Renal cortical epithelial cell (primary cell): ENCODE measurements at regions not wholly inside any gene's neighbourhood (a gene's known extent, or its start where the extent isn't known, plus 50 kb on each side); places are given as distances from the start of the nearest gene placed in this dataset.

Experiments
- DNase-seq: peaks from one replicate; pipeline ENCODE4 v3.0.0-alpha.2; 2011; ENCODE audit warnings: low read depth

DNA sequence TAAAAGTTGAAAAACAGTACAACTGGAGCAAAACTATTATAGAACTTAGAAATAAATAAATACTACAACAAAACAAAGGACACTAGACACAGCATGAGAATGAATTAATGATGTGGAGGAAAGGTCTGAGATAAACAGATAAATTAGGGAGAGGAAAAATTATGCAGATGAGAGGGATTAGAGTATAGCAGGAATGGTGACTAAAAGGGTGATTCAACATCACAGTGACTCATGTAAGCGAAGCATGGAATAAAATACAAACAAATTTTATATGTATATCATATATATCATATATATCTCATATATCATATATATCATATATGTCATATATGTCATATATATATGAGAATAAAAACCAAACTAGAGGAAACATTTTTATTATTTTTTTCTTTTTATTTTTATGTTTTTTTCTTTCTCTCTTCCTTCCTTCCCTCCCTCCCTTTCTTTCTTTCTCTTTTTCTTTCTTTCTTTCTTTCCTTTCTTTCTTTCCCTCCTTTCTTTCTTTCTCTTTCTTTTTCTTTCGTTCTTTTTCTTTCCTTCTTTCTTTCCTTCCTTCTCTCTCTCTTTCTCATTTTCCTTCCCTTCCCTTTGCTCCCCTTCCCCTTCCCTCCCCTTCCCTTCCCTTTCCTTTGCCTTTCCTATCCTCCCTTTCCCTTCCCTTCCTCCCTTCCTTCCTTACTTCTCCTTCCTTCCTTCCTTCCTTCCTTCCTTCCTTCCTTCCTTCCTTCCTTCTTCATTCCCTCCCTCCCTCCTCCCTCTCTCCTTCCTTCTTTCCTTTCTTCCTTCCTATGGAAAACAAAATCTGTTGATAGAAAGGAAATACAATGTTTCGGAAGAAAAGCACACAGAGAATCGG lies 1014.6 kb downstream of the GRIK2 start:
- no peak for DNase-seq

DNA sequence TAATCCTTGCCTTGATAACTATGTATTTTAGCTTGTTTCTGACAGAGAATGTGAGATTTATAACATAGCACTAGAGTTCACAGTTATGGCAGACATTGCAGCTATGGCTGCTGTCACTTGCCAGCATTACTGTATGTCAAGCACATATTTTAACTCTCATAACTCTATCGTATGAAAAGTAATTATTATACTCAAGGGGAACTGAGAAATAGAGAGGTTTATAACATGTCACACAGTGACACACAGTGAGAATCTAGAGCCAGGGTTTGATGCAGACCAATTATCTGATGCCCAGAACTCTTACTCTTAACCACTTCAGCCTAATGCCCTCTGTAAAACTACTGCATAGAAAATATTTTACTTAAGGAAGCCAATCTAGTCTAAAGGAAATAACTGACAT lies 1012.4 kb downstream of the GRIK2 start:
- no peak for DNase-seq

DNA sequence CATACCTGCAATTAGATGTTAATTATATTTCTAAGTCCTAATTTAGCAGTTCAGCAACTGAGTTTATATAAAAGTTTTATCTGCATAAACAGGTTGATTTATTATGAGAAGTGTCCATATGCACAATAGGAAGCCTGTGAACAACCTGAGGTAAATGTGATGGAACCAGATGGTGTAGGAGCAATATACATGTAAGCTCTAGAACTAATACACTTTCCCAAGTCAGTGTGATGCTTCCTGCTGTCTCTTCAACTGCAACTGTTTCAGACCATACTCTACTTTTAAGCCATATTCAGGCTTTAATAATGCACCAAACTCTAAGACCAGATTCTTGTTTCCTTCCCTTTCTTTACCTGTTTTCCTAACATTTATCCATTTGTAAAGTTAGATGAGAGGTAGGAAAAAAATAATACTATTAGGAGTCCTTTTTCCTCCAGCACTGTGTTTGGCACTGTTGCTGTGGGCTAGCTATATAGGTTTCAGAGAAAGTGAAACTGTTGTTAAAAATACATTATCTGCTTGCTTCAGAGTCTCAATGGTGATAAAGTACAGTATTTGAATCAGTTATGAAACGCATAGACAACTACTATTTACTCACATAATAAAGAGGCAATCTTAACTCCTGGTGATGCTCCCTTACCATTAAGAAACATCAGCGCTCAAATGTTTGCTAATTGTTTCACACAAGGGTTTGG lies 1009.3 kb downstream of the GRIK2 start:
- no peak for DNase-seq

DNA sequence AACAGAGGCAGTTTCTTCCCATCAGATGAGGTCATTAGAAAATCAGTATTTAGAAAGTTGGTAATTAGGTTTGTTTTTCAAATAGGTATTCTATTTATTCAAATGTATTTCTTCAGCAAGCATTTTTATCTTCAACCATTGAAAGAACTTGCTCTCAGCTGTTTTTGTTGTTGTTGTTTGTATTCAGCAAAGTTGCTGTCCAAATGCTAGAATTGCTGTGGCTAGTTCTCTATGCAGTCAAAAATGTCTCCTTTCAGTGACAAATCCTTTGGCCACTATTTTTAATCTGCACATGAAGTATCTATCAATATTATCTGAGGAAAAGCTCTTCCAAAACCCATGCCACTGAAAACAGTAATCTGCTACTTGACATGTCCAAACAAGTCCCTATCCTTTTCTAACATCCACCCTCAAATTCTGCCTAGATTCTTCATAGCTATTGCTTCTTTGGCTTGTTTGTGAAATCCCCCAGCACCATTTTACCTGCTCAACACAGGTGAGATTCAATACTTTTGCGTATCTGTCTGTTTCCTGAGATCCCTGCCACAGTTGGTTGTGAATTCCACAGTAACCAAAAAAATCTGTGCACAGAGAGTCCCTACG lies 1005.4 kb downstream of the GRIK2 start:
- DNase-seq: no peak

DNA sequence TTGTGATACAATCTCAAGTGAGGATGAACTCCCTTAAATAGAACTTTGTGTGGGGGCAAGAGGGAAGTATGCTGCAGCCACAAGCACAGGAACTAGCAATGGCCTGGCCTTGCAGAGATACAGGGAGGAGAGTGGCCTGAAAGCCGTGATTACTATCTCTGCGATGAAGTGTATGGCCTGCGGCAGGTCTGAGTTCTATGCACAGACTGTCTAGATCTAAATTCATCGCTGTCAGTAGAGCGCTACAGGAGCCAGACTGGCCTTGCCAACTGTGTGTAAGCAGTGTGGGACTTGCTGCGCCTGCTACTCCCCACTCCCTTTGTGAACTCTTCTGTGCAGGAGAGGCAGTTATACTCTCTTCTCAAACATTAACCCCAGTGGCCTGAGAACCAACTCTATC lies 997.0 kb downstream of the GRIK2 start:
- no peak for DNase-seq

DNA sequence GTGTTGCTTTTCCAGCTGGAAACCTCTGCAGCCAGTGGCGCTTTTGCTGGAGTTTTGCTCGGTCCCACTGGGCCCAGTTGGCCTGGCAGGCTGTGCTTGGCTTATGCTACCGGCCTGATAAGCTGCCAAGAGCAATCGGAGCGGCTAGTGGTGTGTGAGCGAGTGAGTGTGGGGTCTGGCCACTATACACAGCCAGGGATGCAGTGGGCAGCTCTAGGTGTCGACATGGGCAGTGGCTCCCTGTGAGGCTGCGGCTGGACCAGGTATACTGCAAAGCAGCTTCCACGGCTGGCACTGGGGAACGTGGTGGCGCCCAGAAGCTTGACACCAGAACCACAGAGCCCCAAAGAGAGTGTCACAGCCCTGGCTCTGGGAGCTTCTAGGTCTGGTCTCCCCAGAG lies 996.5 kb downstream of the GRIK2 start:
- DNase-seq: no peak

DNA sequence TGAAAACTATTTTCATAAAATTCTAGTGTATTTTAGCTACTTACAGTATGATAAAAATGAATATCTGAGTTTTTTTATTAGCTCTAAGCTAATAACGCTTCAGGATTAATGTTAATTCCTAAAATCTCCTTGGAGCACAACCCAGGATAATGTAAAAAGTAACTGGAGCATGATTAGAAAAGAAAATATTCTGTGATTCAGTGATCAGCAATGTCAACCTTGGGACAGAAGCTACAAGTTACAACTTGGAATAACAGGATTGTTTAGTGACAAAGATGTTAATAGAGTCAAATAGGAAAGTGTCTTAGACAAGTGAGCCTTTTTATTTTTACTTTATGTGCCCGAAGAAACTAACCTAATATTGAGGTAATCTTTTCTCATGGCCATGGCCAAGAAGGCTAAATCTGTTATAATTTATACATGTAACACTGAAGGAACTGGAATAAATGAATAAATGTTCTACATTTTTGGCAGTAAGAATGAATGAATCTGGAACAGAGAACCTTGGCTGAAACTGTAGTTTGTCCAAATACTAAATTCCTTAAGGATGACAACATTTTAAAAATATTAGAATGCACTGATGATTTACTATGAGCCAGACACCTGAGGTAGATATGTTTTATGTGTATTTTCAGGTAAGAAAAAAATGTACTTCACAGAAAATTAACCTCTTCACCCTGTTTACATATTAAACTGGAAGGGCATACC lies 994.0 kb downstream of the GRIK2 start:
- peak; percentile 1 for DNase-seq

DNA sequence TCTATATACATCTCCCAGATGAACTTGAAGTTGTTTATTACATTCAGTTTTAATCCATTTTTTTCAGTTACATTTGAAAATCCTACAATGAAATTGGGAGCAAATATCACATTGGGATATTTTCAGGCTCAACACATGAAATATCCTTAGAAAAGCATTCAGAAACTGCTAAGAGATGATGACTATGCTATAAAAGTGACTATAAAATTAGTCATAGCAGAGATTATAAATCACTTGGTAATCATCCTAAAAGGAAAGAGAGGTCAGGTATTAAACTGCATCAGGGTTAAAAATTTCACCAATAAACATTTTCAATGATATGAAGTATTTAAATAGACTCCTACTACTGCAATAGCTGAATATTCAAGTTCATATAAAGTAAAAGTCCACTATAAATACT lies 987.7 kb downstream of the GRIK2 start:
- no peak for DNase-seq

DNA sequence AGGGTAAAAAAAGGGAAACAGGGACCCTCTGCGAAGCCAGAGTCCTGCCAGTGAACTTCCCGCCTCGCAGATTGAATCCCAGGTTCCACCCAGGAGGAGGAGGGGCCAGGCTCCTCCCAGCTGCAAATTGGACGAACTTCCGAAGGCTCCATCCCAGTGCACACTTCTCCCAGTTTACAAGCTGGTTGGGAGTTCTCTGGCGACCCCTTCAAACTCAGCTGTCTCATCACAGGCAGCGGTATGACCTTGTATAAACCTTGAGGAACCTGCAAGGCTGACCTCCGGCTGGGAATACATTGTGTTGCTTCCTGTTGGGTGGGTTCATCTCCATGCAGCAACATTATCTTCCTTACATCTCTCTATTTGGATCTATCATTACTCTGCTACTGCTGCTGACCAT lies 962.7 kb downstream of the GRIK2 start:
- no peak for DNase-seq

DNA sequence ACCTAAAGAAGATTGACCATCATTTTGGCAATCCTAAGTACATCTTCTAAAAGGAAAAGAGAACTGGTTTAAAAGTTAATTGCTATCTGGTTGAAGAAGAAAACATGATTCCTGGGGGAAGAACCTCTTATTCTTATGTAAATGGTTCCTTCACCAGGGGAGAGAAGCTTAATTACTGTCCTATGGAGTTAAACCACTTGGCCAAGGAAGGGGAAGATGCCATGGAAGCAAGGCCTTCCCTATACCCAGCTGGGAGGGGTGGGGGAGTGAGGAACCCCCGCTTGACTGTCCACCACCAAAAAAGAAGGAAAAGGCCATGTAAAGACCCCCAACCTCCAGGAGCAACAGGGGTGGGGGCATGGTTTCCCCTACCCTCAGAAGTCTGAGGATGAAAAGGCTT lies 962.1 kb downstream of the GRIK2 start:
- DNase-seq: no peak

DNA sequence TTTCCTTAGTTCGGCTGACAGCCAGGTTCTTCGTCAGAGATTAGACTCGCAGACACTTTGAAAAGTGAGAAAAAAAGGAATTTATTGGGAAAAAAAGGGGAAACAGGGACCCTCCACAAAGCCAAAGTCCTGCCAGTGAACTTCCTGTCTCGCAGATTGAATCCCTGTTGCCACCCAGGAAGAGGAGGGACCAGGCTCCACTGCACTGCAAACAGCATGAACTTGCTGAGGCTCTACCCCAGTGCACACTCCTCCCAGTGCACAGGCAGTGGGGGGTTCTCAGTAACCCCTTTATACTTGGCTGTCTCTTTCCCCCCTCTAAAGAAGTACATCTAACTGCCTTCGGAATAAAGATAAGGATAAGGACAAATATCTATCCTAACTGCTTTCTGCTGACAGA lies 959.0 kb downstream of the GRIK2 start:
- DNase-seq: no peak

DNA sequence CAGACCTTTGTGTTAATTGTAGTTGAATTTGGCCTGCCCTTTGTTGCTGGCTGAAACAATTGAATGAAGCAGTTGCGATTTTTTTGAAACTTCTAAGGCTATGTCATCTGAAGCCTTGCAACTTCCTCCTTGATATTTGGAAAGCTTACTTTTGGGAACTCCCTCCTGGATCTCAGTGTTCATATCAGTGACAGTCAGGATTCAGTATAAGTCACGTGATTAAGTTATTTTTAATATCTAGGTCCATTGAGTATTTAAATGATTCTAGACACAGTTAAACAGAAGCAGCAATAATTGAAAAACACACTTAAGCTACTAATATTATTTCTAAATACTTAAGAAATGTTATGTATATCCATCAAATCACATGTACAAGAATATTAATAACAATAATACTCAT lies 951.3 kb downstream of the GRIK2 start:
- DNase-seq: no peak

DNA sequence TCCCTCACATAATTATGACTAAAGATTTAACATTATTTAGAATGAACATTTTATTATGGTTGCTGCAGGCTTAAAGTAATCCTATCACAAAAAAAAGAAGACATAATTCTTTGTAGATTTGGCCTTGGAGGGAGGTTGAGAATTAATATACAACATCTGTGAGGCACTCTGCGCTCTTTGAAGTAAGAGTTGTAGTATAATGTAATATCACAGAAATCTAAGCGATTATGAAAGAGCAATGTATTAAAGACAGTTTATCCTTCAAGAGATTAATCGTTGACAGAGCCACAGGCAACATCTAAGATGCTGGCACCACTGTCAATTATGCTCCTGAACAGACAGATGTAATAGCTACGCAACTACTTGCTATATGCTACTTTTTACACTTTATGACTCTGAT lies 946.8 kb downstream of the GRIK2 start:
- DNase-seq: no peak

DNA sequence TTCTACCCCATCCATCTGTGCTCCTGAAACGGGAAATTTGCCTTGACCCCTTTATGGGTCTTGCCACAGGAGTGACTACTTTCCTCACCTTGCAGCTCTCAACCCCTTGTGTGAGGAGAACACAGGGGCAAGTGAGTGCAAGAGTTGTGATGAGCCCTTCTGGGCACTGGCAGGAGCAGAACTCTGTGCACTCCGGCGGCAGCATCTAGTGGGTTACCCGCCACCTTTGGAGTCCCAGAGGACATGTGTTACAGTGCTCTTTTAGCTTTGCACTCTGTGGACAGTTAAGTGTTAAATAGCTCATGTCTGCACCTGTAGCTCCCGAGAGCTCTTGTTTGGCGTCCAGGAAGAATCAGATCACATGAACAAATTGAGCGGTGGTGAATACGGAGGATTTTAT lies 940.2 kb downstream of the GRIK2 start:
- DNase-seq: no peak

DNA sequence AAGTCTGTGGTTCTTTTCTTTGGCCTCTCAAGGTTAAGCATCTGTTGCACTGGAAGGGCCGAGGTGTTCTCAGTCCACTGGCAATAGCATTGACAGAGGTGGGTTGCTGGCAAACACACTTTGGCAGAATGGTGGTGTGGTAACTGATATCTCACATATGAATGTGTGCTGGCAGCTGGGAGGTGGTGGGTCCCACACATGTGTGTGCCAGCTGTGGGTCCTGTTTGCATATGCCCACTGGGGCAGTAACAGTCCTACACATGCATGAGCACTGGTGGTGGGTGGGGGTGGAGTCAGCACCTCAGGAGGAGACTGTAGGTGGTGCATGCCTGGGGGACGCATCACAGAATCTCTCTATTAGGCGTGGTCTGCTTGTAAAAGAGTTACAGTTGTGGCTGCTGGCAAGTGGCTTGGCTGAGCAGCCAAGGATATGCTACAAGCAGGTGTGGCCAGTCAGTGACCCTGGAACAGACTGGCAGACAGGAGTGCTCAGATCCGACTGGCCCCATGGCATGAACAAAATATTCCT lies 934.3 kb downstream of the GRIK2 start:
- no peak for DNase-seq

DNA sequence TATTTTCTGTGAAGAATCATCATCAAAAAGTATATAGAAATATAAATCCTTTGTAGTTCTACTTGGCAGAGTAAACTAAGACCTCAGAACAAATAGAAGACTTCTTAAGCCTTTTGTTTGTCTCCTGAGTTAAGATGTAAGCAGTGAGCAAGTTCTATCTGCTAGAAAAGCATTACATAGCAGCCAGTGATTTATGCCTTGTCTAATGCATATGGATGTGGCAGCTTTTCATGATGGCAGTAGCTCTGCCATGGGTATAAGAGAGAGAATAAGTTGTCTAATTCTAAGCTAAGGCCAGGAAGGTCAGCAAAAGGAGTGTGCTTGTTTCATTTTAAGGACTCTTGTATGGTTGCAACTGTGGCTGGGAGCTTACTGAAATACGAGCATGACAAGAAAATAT lies 920.2 kb downstream of the GRIK2 start:
- no peak for DNase-seq

DNA sequence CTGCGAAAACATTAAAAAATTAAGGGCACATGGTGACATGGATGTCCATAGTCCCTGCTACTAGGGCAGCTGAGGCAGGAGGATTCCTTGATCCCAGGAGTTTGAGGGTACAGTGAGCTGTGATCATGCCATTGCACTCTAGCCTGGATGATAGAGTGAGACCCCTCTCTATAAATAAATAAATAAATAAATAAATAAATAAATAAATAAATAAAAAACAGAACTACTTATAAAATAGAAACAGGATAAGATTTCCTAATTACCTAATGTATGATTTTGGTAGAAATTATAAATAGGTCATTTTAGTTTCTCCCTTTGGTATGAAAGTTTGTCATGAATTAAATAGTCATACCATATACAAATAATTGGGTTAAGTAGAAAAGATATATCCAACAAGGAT lies 916.2 kb downstream of the GRIK2 start:
- DNase-seq: no peak

DNA sequence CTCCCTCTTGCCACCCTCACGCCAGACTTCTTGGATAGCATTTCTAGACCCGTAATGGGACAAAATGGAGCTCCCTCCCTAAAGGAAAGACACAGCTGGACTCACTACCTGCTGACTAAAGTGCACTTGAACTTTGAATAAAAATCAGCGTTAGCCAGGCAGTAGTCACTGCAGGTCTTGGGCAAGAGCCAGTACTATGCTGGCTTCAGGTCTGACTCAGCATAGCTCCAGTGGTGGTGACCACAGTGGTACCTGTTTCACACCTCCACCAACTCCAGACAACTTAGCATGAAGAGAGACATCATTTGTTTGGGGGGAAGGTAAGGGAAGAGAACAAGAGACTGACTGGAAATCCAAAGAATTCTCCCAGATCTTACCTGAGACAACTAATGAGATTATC lies 906.8 kb downstream of the GRIK2 start:
- no peak for DNase-seq

DNA sequence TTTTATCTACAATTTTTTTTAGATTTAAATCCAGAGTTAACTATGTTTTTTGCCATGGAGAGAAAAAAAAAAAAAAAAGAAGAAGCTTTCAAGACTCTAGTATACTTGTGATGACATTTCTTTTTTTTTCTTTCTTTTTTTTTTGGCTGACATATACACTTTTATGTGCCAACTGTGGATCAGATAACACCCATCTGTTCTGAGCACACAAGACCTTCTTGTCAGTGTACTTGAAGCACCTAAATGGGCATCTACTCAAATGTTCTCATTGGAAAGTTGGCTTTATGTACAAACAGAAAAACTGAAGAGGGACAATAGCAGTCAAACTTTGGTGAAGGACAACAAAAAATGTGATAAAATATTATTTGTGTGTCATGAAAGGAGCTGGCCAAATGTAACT lies 904.5 kb downstream of the GRIK2 start:
- DNase-seq: no peak
